ENCODE measurements at regions not wholly inside any gene's neighbourhood (a gene's known extent, or its start where the extent isn't known, plus 50 kb on each side); places are given as distances from the start of the nearest gene placed in this dataset.

- no peaks in the 10 kb centered on the region for H3K9me3 ChIP-seq (ENCODE audit: control insufficient read depth in 2 of 2, insufficient read depth in 1 of 2, low read depth in 1 of 2, low read length in 1 of 2)
- WGBS, 3 donors = 88 to 96% methylated on average over 3 of the region's 3 CpGs; no CpG with 5 or more reads in 1 of the 3 donors
- no peaks in the 10 kb centered on the region for H3K27me3 ChIP-seq (ENCODE audit: control insufficient read depth in 3 of 3, insufficient read depth in 3 of 3, low read length in 3 of 3)
- DNase-seq (peak in 1 of 2 donors; percentile 4), FAIRE-seq (no peak)
- no peak overlapping the region for H3K4me3 ChIP-seq (ENCODE audit: low read depth in 1 of 3, low read length in 3 of 3)
- H3K36me3 ChIP-seq (ENCODE audit: control insufficient read depth in 3 of 3, insufficient read depth in 2 of 3, low read depth in 1 of 3, low read length in 3 of 3) = no peaks in the 10 kb centered on the region
- no peak overlapping the region for H3K27ac ChIP-seq (ENCODE audit: low read depth in 1 of 3, low read length in 2 of 3)
- H3K4me1 ChIP-seq (ENCODE audit: control insufficient read depth in 3 of 3, insufficient read depth in 2 of 3, low read depth in 1 of 3, low read length in 2 of 3) = no peaks in the 10 kb centered on the region
These were observed 977.0 kb upstream of the AMELY start for GRCh38 chrY:7888506-7888905.

- H3K36me3 ChIP-seq (ENCODE audit: control insufficient read depth in 3 of 3, insufficient read depth in 2 of 3, low read depth in 1 of 3, low read length in 3 of 3) = no peaks in the 10 kb centered on the region
- H3K9me3 ChIP-seq (ENCODE audit: control insufficient read depth in 2 of 2, insufficient read depth in 1 of 2, low read depth in 1 of 2, low read length in 1 of 2) = no peaks in the 10 kb centered on the region
- peak; percentile 28 to 58 for DNase-seq
- no peaks in the 10 kb centered on the region for H3K4me1 ChIP-seq (ENCODE audit: control insufficient read depth in 3 of 3, insufficient read depth in 2 of 3, low read depth in 1 of 3, low read length in 2 of 3)
- H3K27ac ChIP-seq (ENCODE audit: low read depth in 1 of 3, low read length in 2 of 3) = no peak overlapping the region
- FAIRE-seq = no peak
- 29 to 73% methylated on average over 3 of the region's 3 CpGs; no CpG with 5 or more reads in 1 of the 3 donors for WGBS, 3 donors
- no peak overlapping the region for H3K4me3 ChIP-seq (ENCODE audit: low read depth in 1 of 3, low read length in 3 of 3)
- H3K27me3 ChIP-seq (ENCODE audit: control insufficient read depth in 3 of 3, insufficient read depth in 3 of 3, low read length in 3 of 3) = no peaks in the 10 kb centered on the region
These were observed 970.1 kb upstream of the AMELY start for GRCh38 chrY:7881696-7882095.

DNA sequence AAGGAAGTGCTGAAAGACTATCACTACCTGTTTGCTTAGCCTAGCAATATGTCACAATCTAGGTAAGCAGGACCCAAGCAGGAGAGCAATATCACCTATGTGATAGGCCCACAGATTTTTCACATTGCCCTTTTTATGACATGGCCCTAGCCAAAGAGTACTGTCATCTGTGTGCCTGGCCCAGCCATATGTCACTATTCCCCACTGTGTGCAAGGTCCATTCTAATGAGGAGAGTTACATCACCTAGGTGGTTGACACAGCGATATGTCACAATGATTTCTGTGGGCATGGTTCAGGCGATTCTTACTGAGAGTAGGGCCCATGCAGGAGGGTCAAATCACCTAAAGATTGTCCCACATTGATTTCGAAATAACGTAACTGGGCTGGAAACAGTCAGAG, 967.7 kb upstream of the AMELY start:
- Histone ChIP-seq H3K4me3 (ENCODE audit: low read depth in 1 of 3, low read length in 3 of 3) (no peak overlapping the region), H3K9me3 (ENCODE audit: control insufficient read depth in 2 of 2, insufficient read depth in 1 of 2, low read depth in 1 of 2, low read length in 1 of 2) (no peaks in the 10 kb centered on the region), H3K4me1 (ENCODE audit: control insufficient read depth in 3 of 3, insufficient read depth in 2 of 3, low read depth in 1 of 3, low read length in 2 of 3) (no peaks in the 10 kb centered on the region), H3K27me3 (ENCODE audit: control insufficient read depth in 3 of 3, insufficient read depth in 3 of 3, low read length in 3 of 3) (no peaks in the 10 kb centered on the region), H3K36me3 (ENCODE audit: control insufficient read depth in 3 of 3, insufficient read depth in 2 of 3, low read depth in 1 of 3, low read length in 3 of 3) (no peaks in the 10 kb centered on the region), H3K27ac (ENCODE audit: low read depth in 1 of 3, low read length in 2 of 3) (no peak overlapping the region)
- DNase-seq (peak; percentile 16 to 41), FAIRE-seq (no peak)
- 83 to 93% methylated on average over 4 of the region's 4 CpGs; no CpG with 5 or more reads in 1 of the 3 donors for WGBS, 3 donors

GRCh38 chrY:7878719-7879118, 967.2 kb upstream of the AMELY start:
- no peaks in the 10 kb centered on the region for H3K4me1 ChIP-seq (ENCODE audit: control insufficient read depth in 3 of 3, insufficient read depth in 2 of 3, low read depth in 1 of 3, low read length in 2 of 3)
- no peaks in the 10 kb centered on the region for H3K27me3 ChIP-seq (ENCODE audit: control insufficient read depth in 3 of 3, insufficient read depth in 3 of 3, low read length in 3 of 3)
- no peaks in the 10 kb centered on the region for H3K36me3 ChIP-seq (ENCODE audit: control insufficient read depth in 3 of 3, insufficient read depth in 2 of 3, low read depth in 1 of 3, low read length in 3 of 3)
- no peak overlapping the region for H3K4me3 ChIP-seq (ENCODE audit: low read depth in 1 of 3, low read length in 3 of 3)
- WGBS, 3 donors = 93 to 100% methylated on average over 1 of the region's 1 CpG; no CpG with 5 or more reads in 1 of the 3 donors
- no peaks in the 10 kb centered on the region for H3K9me3 ChIP-seq (ENCODE audit: control insufficient read depth in 2 of 2, insufficient read depth in 1 of 2, low read depth in 1 of 2, low read length in 1 of 2)
- FAIRE-seq (no peak), DNase-seq (no peak)
- H3K27ac ChIP-seq (ENCODE audit: low read depth in 1 of 3, low read length in 2 of 3) = peak overlapping the region in 1 of 3 donors; percentile 22

DNA sequence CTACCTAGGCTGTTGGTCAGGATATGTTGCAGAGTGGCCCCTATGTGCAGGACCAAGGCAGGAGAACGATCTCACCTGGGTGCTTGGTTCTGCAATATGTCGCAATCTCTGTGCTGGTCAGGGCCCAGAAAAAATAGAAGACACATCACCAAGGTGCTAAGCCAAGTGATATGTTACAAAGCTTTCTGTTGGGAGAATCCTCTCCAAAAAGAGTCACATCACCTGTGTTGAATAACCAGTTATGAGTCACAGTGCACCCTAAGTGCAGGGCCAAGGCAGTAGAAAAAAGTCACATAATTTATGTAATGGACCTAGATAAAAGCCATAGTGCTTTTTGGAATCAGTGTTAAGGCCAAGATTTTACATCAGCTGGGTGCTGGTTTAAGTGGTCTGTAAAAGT, 965.9 kb upstream of the AMELY start:
- whole genome bisulfite sequencing, 3 donors = 86 to 93% methylated on average over 2 of the region's 2 CpGs; no CpG with 5 or more reads in 1 of the 3 donors

GRCh38 chrY:7874080-7874479, 962.5 kb upstream of the AMELY start:
- Histone ChIP-seq H3K4me3 (ENCODE audit: low read depth in 1 of 3, low read length in 3 of 3) (no peak overlapping the region), H3K4me1 (ENCODE audit: control insufficient read depth in 3 of 3, insufficient read depth in 2 of 3, low read depth in 1 of 3, low read length in 2 of 3) (no peaks in the 10 kb centered on the region), H3K27ac (ENCODE audit: low read depth in 1 of 3, low read length in 2 of 3) (no peak overlapping the region), H3K9me3 (ENCODE audit: control insufficient read depth in 2 of 2, insufficient read depth in 1 of 2, low read depth in 1 of 2, low read length in 1 of 2) (no peaks in the 10 kb centered on the region), H3K27me3 (ENCODE audit: control insufficient read depth in 3 of 3, insufficient read depth in 3 of 3, low read length in 3 of 3) (no peaks in the 10 kb centered on the region), H3K36me3 (ENCODE audit: control insufficient read depth in 3 of 3, insufficient read depth in 2 of 3, low read depth in 1 of 3, low read length in 3 of 3) (no peaks in the 10 kb centered on the region)
- DNase-seq = peak; percentile 5 to 7
- FAIRE-seq = no peak

More for the DNA sequence above, 965.9 kb upstream of the AMELY start:
- Histone ChIP-seq H3K27me3 (ENCODE audit: control insufficient read depth in 3 of 3, insufficient read depth in 3 of 3, low read length in 3 of 3) (no peaks in the 10 kb centered on the region), H3K27ac (ENCODE audit: low read depth in 1 of 3, low read length in 2 of 3) (no peak overlapping the region), H3K9me3 (ENCODE audit: control insufficient read depth in 2 of 2, insufficient read depth in 1 of 2, low read depth in 1 of 2, low read length in 1 of 2) (no peaks in the 10 kb centered on the region), H3K4me1 (ENCODE audit: control insufficient read depth in 3 of 3, insufficient read depth in 2 of 3, low read depth in 1 of 3, low read length in 2 of 3) (no peaks in the 10 kb centered on the region), H3K4me3 (ENCODE audit: low read depth in 1 of 3, low read length in 3 of 3) (no peak overlapping the region), H3K36me3 (ENCODE audit: control insufficient read depth in 3 of 3, insufficient read depth in 2 of 3, low read depth in 1 of 3, low read length in 3 of 3) (no peaks in the 10 kb centered on the region)
- DNase-seq (no peak), FAIRE-seq (no peak)

DNA sequence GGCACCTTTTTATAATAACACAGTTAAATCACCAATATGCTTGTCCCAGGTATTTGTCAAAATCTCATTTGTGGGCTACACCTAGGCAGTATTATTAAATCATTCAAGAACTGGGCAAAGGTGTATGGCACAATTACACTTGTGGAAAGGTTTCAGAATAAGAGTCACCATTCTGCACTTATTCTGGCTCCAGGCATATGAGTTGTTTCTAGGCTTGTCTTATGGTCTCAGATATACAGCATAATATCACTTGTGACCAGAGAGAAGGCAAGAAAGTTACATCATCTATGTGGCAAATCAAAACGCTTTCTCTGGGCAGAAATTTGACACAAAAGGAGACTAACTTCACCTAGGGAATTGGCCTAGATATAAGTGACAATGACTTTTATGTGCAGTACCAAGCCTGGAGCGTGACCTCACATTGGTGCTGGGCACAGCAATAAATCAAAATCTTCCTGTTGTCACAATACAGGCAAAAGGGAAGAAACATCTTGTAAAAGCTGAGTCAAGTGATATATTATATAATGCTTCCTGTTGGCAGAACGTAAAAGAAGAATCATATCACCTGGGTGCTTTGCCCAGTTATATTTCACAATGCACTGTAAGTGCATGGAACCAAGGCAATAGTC, 959.9 kb upstream of the AMELY start:
- Histone ChIP-seq H3K27ac (ENCODE audit: low read depth in 1 of 3, low read length in 2 of 3) (no peak overlapping the region), H3K4me3 (ENCODE audit: low read depth in 1 of 3, low read length in 3 of 3) (no peak overlapping the region), H3K36me3 (ENCODE audit: control insufficient read depth in 3 of 3, insufficient read depth in 2 of 3, low read depth in 1 of 3, low read length in 3 of 3) (no peaks in the 10 kb centered on the region), H3K4me1 (ENCODE audit: control insufficient read depth in 3 of 3, insufficient read depth in 2 of 3, low read depth in 1 of 3, low read length in 2 of 3) (no peaks in the 10 kb centered on the region), H3K27me3 (ENCODE audit: control insufficient read depth in 3 of 3, insufficient read depth in 3 of 3, low read length in 3 of 3) (no peaks in the 10 kb centered on the region), H3K9me3 (ENCODE audit: control insufficient read depth in 2 of 2, insufficient read depth in 1 of 2, low read depth in 1 of 2, low read length in 1 of 2) (no peaks in the 10 kb centered on the region)
- DNase-seq (peak in 1 of 2 donors; percentile 22), FAIRE-seq (no peak)
- 14 to 47% methylated on average over 3 of the region's 3 CpGs; no CpG with 5 or more reads in 1 of the 3 donors for WGBS, 3 donors

- Histone ChIP-seq H3K27me3 (ENCODE audit: control insufficient read depth in 3 of 3, insufficient read depth in 3 of 3, low read length in 3 of 3) (no peaks in the 10 kb centered on the region), H3K36me3 (ENCODE audit: control insufficient read depth in 3 of 3, insufficient read depth in 2 of 3, low read depth in 1 of 3, low read length in 3 of 3) (no peaks in the 10 kb centered on the region), H3K4me3 (ENCODE audit: low read depth in 1 of 3, low read length in 3 of 3) (no peak overlapping the region), H3K9me3 (ENCODE audit: control insufficient read depth in 2 of 2, insufficient read depth in 1 of 2, low read depth in 1 of 2, low read length in 1 of 2) (no peaks in the 10 kb centered on the region), H3K4me1 (ENCODE audit: control insufficient read depth in 3 of 3, insufficient read depth in 2 of 3, low read depth in 1 of 3, low read length in 2 of 3) (no peaks in the 10 kb centered on the region), H3K27ac (ENCODE audit: low read depth in 1 of 3, low read length in 2 of 3) (no peak overlapping the region)
- DNase-seq (no peak), FAIRE-seq (no peak)
- 44 to 61% methylated on average over 2 of the region's 2 CpGs; no CpG with 5 or more reads in 1 of the 3 donors for WGBS, 3 donors
These were observed 955.4 kb upstream of the AMELY start for GRCh38 chrY:7866976-7867375.
